GM19463 (cell line): ENCODE measurements at regions not wholly inside any gene's neighbourhood (a gene's known extent, or its start where the extent isn't known, plus 50 kb on each side); places are given as distances from the start of the nearest gene placed in this dataset.

ENCODE experiments used
- ATAC-seq: cut with Tn5 transposase; IDR thresholded peaks from one replicate; pipeline ENCODE4 v1.9.1; 2021; ENCODE audit warnings: mild to moderate bottlenecking, moderate library complexity; ENCODE audit not compliant: unreplicated experiment

- no peak for ATAC-seq
Measured at GRCh38 chr5:30103452-30104202, 1089.9 kb upstream of the CDH6 start.

GRCh38 chr5:30103052-30103451 lies 1090.4 kb upstream of the CDH6 start:
- no peak for ATAC-seq

GRCh38 chr5:30102185-30102584 lies 1091.3 kb upstream of the CDH6 start:
- no peak for ATAC-seq

GRCh38 chr5:30100929-30101328 lies 1092.6 kb upstream of the CDH6 start:
- ATAC-seq, result no peak

GRCh38 chr5:30100148-30100713 lies 1093.3 kb upstream of the CDH6 start:
- ATAC-seq, result no peak

- ATAC-seq, result no peak
Measured at GRCh38 chr5:30099634-30100033, 1093.9 kb upstream of the CDH6 start.

GRCh38 chr5:30098940-30099339 lies 1094.5 kb upstream of the CDH6 start:
- ATAC-seq, result no peak

- ATAC-seq, result no peak
Measured at GRCh38 chr5:30092548-30092947, 1100.9 kb upstream of the CDH6 start.

- no peak for ATAC-seq
Measured at GRCh38 chr5:30069441-30070263, 1123.8 kb upstream of the CDH6 start.

- no peak for ATAC-seq
Measured at GRCh38 chr5:30063503-30063902, 1130.0 kb upstream of the CDH6 start.

- no peak for ATAC-seq
Measured at GRCh38 chr5:30051976-30052375, 1141.5 kb upstream of the CDH6 start.

GRCh38 chr5:30050056-30050815 lies 1143.2 kb upstream of the CDH6 start:
- no peak for ATAC-seq

GRCh38 chr5:30042677-30043076 lies 1150.8 kb upstream of the CDH6 start:
- ATAC-seq, result no peak

GRCh38 chr5:30041831-30042385 lies 1151.6 kb upstream of the CDH6 start:
- no peak for ATAC-seq

- ATAC-seq, result no peak
Measured at GRCh38 chr5:30041291-30041690, 1152.2 kb upstream of the CDH6 start.

GRCh38 chr5:30040488-30041118 lies 1152.9 kb upstream of the CDH6 start:
- ATAC-seq, result no peak

GRCh38 chr5:30039379-30039778 lies 1154.1 kb upstream of the CDH6 start:
- ATAC-seq, result no peak

GRCh38 chr5:30034870-30035269 lies 1158.6 kb upstream of the CDH6 start:
- no peak for ATAC-seq

GRCh38 chr5:30030101-30030500 lies 1163.4 kb upstream of the CDH6 start:
- ATAC-seq, result no peak

- ATAC-seq, result no peak
Measured at GRCh38 chr5:30001826-30002225, 1191.7 kb upstream of the CDH6 start.
